GM12873 (cell line): ENCODE measurements at regions not wholly inside any gene's neighbourhood (a gene's known extent, or its start where the extent isn't known, plus 50 kb on each side); places are given as distances from the start of the nearest gene placed in this dataset.

Experiments
- TF ChIP-seq, protein P1 (sequence below): IDR thresholded peaks from 2 replicates; pipeline ENCODE4 v1.5.1; 2012; ENCODE audit warnings: low read depth, mild to moderate bottlenecking, moderate library complexity, low read length, control low read depth; ENCODE audit not compliant: insufficient read depth; ENCODE audit errors: missing control alignments

DNA sequence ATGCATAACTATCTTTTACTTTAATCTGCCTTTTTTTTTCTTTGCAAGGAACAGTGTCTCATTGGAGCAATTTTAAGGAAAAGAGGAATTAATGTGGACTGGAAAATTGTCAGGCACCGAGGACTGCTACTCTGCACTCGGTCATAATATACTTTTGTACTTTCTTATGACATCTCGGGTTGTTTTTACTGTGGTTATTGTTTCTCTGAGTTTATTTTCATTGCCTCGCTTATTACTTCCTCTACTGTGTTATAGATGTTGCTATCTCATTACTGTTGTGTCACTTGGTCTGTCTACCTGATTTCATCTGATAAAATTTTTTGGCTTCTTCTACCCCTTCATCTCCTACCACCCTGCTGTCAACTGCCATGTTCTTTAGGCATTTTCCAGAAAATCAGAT, 213.5 kb upstream of the POU1F1 start:
- TF ChIP-seq, protein P1, sequence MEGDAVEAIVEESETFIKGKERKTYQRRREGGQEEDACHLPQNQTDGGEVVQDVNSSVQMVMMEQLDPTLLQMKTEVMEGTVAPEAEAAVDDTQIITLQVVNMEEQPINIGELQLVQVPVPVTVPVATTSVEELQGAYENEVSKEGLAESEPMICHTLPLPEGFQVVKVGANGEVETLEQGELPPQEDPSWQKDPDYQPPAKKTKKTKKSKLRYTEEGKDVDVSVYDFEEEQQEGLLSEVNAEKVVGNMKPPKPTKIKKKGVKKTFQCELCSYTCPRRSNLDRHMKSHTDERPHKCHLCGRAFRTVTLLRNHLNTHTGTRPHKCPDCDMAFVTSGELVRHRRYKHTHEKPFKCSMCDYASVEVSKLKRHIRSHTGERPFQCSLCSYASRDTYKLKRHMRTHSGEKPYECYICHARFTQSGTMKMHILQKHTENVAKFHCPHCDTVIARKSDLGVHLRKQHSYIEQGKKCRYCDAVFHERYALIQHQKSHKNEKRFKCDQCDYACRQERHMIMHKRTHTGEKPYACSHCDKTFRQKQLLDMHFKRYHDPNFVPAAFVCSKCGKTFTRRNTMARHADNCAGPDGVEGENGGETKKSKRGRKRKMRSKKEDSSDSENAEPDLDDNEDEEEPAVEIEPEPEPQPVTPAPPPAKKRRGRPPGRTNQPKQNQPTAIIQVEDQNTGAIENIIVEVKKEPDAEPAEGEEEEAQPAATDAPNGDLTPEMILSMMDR = no peak

GRCh38 chr3:87488765-87489164, 212.4 kb upstream of the POU1F1 start:
- TF ChIP-seq, protein P1 = no peak

DNA sequence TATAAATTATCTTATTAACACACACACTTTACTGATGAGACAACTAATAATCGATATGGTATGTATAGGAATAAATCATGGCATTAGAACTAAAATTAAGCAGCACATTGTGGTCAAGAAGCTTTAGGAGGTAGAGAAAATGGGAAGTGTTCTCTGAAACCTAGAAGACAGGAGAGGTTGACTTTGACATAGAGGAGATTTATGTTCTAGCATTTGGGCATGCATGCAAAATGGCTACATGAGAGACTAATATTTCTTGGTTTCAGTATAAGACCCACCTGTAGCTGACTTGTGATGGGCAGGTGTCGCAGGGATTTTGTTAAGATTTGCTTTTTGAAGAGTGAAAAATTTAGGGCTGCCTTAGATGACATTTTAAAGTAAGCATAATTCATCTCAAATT, 209.7 kb upstream of the POU1F1 start:
- TF ChIP-seq, protein P1 = no peak

GRCh38 chr3:87478716-87479115, 202.3 kb upstream of the POU1F1 start:
- TF ChIP-seq, protein P1 = no peak

- TF ChIP-seq, protein P1 = no peak
Measured at GRCh38 chr3:87473944-87474343, 197.6 kb upstream of the POU1F1 start.

DNA sequence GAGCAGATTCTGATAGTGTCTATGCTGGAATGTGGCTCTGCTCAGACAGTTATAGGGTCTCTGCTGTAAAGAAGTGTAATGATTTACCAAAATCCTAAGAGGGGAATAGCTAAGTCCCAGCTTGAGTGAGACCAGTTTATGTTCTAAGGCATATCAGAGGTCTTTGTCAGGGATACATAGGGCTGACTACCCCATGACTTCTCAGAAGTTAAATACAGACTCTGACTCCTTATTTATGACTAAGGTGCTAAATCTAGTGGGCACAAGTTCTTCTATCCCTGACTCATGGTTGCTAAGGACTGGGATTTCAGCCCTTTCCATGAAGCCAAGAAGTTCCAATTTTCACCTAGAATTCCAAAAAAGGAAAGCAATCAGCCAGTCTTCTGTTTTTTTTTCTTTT, 192.6 kb upstream of the POU1F1 start:
- TF ChIP-seq, protein P1 = no peak

DNA sequence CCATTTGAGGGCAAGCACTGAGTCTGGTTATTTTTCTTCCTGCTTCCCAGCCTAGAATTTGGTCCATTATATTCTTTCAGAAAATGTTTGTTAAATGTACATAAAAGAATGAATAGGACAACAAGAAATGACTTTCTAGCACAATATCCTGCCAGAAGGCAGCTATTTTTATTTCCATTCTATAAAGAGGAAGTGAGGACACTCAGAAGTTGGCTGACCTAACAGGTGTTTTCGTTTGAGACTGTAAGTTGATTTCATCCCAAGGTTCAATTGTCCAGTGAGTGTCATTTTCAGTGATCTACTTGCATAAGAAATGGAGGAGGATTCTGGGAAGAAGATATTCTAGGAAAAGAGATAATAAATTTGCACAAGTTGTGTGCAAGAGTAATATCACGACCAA, 191.9 kb upstream of the POU1F1 start:
- TF ChIP-seq, protein P1 = no peak

- TF ChIP-seq, protein P1 = no peak
Measured at GRCh38 chr3:87462228-87462627, 185.8 kb upstream of the POU1F1 start.
